Endodermal cell (in vitro differentiated cells): ENCODE measurements at regions not wholly inside any gene's neighbourhood (a gene's known extent, or its start where the extent isn't known, plus 50 kb on each side); places are given as distances from the start of the nearest gene placed in this dataset.

Experiments used
- DNase-seq: peaks from one replicate; pipeline ENCODE4 v3.0.0-alpha.2; 2017
- H3K27ac ChIP-seq: 2 replicates; pipeline ENCODE4 v1.5.1; 2013; ENCODE audit warnings: mild to moderate bottlenecking, low read depth, low read length, moderate library complexity
- H3K27me3 ChIP-seq: 2 replicates; pipeline ENCODE4 v1.6.1; 2013; ENCODE audit warnings: mild to moderate bottlenecking, low read length, moderate library complexity; ENCODE audit not compliant: insufficient read depth, control insufficient read depth, poor library complexity, severe bottlenecking
- H3K36me3 ChIP-seq: 2 replicates; pipeline ENCODE4 v1.7.0; 2013; ENCODE audit warnings: mild to moderate bottlenecking, low read length, moderate library complexity; ENCODE audit not compliant: control insufficient read depth, insufficient read depth
- H3K4me1 ChIP-seq: one replicate; pipeline ENCODE4 v1.7.0; 2013; ENCODE audit warnings: low read length; ENCODE audit not compliant: control insufficient read depth, insufficient read depth
- H3K4me3 ChIP-seq: 2 replicates; pipeline ENCODE4 v1.5.1; 2013; ENCODE audit warnings: mild to moderate bottlenecking, low read length, moderate library complexity
- H3K9ac ChIP-seq: 2 replicates; pipeline ENCODE4 v1.6.1; 2013; ENCODE audit warnings: mild to moderate bottlenecking, low read length, moderate library complexity; ENCODE audit not compliant: poor library complexity, severe bottlenecking; ENCODE audit errors: extremely low read depth
- H3K9me3 ChIP-seq: 2 replicates; pipeline ENCODE4 v1.6.1; 2013; ENCODE audit warnings: mild to moderate bottlenecking, low read length, moderate library complexity; ENCODE audit not compliant: control insufficient read depth
- H3K27ac Mint-ChIP-seq: 2 replicates; pipeline ENCODE4 v1.8.0; 2020; ENCODE audit warnings: mixed read lengths
- H3K27me3 Mint-ChIP-seq: 2 replicates; pipeline ENCODE4 v1.8.0; 2021; ENCODE audit warnings: mild to moderate bottlenecking, mixed read lengths; ENCODE audit not compliant: insufficient read depth
- H3K36me3 Mint-ChIP-seq: 2 replicates; pipeline ENCODE4 v1.8.0; 2020; ENCODE audit warnings: low read depth, mixed read lengths
- H3K4me1 Mint-ChIP-seq: 2 replicates; pipeline ENCODE4 v1.8.0; 2020; ENCODE audit warnings: mixed read lengths
- H3K4me3 Mint-ChIP-seq: 2 replicates; pipeline ENCODE4 v1.8.0; 2020; ENCODE audit warnings: mild to moderate bottlenecking, moderate library complexity, mixed read lengths
- H3K9me3 Mint-ChIP-seq: 2 replicates; pipeline ENCODE4 v1.8.0; 2020; ENCODE audit warnings: mild to moderate bottlenecking, mixed read lengths
- CTCF ChIP-seq: fragments of 200-600 bp; sonication (generic); conservative IDR thresholded peaks from 2 replicates; pipeline ENCODE4 v1.5.0; 2021; ENCODE audit warnings: antibody characterized with exemption, mild to moderate bottlenecking
- WGBS, 2 experiments: methylation state at CpG; one replicate each; pipeline versions ENCODE4 v1.1.5 to v1.1.7; 2013; ENCODE audit warnings: missing lambda C conversion rate in 2 of 2, mixed read lengths in 1 of 2; ENCODE audit not compliant: insufficient coverage in 1 of 2, insufficient read length in 1 of 2; 5-methylcytosine and 5-hydroxymethylcytosine counted together

- Mint-ChIP-seq H3K4me1 (peaks cover 10% of the 10 kb centered on the region), H3K9me3 (peaks cover 11% of the 10 kb centered on the region), H3K4me3 (no peak overlapping the region), H3K36me3 (no peaks in the 10 kb centered on the region), H3K27me3 (peaks cover 2% of the 10 kb centered on the region), H3K27ac (no peak overlapping the region)
- no peaks in the 10 kb centered on the region for H3K9me3 ChIP-seq
- peaks cover 5% of the 10 kb centered on the region for H3K4me1 ChIP-seq
- TF ChIP-seq CTCF: no peak
- 94% methylated on average over 12 to 16 of the region's 16 CpGs for WGBS, 2 experiments
- H3K4me3 ChIP-seq: no peak overlapping the region
- no peaks in the 10 kb centered on the region for H3K36me3 ChIP-seq
- no peak overlapping the region for H3K27ac ChIP-seq
- DNase-seq: no peak
- H3K27me3 ChIP-seq: no peaks in the 10 kb centered on the region
- no peak overlapping the region for H3K9ac ChIP-seq
Measured at GRCh38 chr18:76684265-76684664, 138.1 kb upstream of the ZNF236 start.

GRCh38 chr18:76679945-76680344, 142.4 kb upstream of the ZNF236 start:
- DNase-seq: peak; percentile 83
- peak overlapping the region; percentile 3 for H3K27ac Mint-ChIP-seq
- no peak for TF ChIP-seq CTCF

DNA sequence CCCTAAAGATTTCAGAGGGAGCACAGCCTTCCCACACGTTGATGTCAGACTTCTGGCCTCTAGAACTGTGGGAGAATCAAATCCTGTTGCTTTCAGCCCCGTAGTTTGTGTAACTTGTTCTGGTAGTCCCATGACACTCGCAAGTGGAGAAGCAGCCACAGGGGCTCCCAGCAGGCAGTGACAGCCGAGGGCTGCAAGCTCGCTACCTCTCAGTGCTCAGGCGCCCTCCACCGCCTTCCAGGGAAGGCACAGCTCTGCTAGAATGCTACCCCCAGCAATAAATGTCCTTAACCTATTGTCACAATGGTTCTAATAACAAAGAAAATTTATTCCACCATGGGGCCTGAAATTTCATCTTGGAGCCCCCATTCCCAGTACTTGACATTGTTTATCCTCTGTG, 143.1 kb upstream of the ZNF236 start:
- no peak overlapping the region for H3K4me3 Mint-ChIP-seq
- H3K27me3 ChIP-seq: no peaks in the 10 kb centered on the region
- peaks cover 14% of the 10 kb centered on the region for H3K4me1 Mint-ChIP-seq
- no peak overlapping the region for H3K27ac Mint-ChIP-seq
- no peaks in the 10 kb centered on the region for H3K36me3 Mint-ChIP-seq
- TF ChIP-seq CTCF: peak; percentile 62
- no peaks in the 10 kb centered on the region for H3K9me3 ChIP-seq
- H3K9ac ChIP-seq: no peak overlapping the region
- peak; percentile 84 for DNase-seq
- no peaks in the 10 kb centered on the region for H3K36me3 ChIP-seq
- no peak overlapping the region for H3K27ac ChIP-seq
- H3K27me3 Mint-ChIP-seq: no peaks in the 10 kb centered on the region
- whole genome bisulfite sequencing, 2 experiments: 49 to 64% methylated on average over 4 to 7 of the region's 7 CpGs
- H3K9me3 Mint-ChIP-seq: peaks cover 11% of the 10 kb centered on the region
- H3K4me3 ChIP-seq: no peak overlapping the region
- H3K4me1 ChIP-seq: peaks cover 8% of the 10 kb centered on the region

More at GRCh38 chr18:76679945-76680344, 142.4 kb upstream of the ZNF236 start:
- no peaks in the 10 kb centered on the region for H3K9me3 ChIP-seq
- H3K4me3 ChIP-seq: no peak overlapping the region
- 76 to 81% methylated on average over 7 to 8 of the region's 8 CpGs for WGBS, 2 experiments
- H3K4me3 Mint-ChIP-seq: no peak overlapping the region
- H3K4me1 Mint-ChIP-seq: peaks cover 14% of the 10 kb centered on the region
- H3K4me1 ChIP-seq: peaks cover 8% of the 10 kb centered on the region
- peak overlapping the region; percentile 6 for H3K27ac ChIP-seq
- no peaks in the 10 kb centered on the region for H3K36me3 ChIP-seq
- H3K27me3 ChIP-seq: no peaks in the 10 kb centered on the region
- no peaks in the 10 kb centered on the region for H3K36me3 Mint-ChIP-seq
- peaks cover 11% of the 10 kb centered on the region for H3K9me3 Mint-ChIP-seq
- H3K9ac ChIP-seq: no peak overlapping the region
- no peaks in the 10 kb centered on the region for H3K27me3 Mint-ChIP-seq
